ENCODE measurements at regions not wholly inside any gene's neighbourhood (a gene's known extent, or its start where the extent isn't known, plus 50 kb on each side); places are given as distances from the start of the nearest gene placed in this dataset.
"Not testable (repeated sequence)": the region's sequence is repeated elsewhere in the genome, so short reads cannot be mapped to it uniquely, and the experiment has no call there.

- ATAC-seq: no peak
- intact Hi-C loops (cut with micrococcal nuclease): loop anchor here (5.0 to 10.0 kb wide), 3 partner anchors 245 to 1632 kb away; partner anchors contain the start of gene MDGA2
- CTCF ChIA-PET: no interaction called here
Observed at GRCh38 chr14:47919997-47920396, 244.6 kb upstream of the MDGA2 start.

GRCh38 chr14:47919334-47919846, 244.0 kb upstream of the MDGA2 start:
- no peaks in the 10 kb centered on the region for H3K36me3 ChIP-seq (ENCODE audit: low read depth, low read length)
- H4K20me1 ChIP-seq (ENCODE audit: low read length): no peaks in the 10 kb centered on the region
- H3K4me3 ChIP-seq (ENCODE audit: low read length): no peak overlapping the region
- H2AFZ ChIP-seq (ENCODE audit: low read length): no peak overlapping the region
- no peak overlapping the region for H3K4me2 ChIP-seq (ENCODE audit: low read length)
- H3K27me3 ChIP-seq (ENCODE audit: low read length): peaks cover 16% of the 10 kb centered on the region; the same call in 1 of the 2 replicates
- no peaks in the 10 kb centered on the region for H3K4me1 ChIP-seq (ENCODE audit: insufficient read depth, low read length)
- TF ChIP-seq CTCF (conservative IDR thresholded peaks at IDR 0.05; ENCODE audit: low read depth, low read length) (no peak), EZH2 (IDR thresholded peaks at IDR 0.05; ENCODE audit: low read length, unreplicated experiment) (no peak), EZH2phosphoT487 (IDR thresholded peaks at IDR 0.05; ENCODE audit: borderline replicate concordance, low read length) (no peak)
- no peak overlapping the region for H3K9ac ChIP-seq (ENCODE audit: low read length)
- H3K9me3 ChIP-seq (ENCODE audit: low read length): no peaks in the 10 kb centered on the region
- intact Hi-C loops (cut with micrococcal nuclease): loop anchor here (5.0 to 10.0 kb wide), 3 partner anchors 245 to 1633 kb away; partner anchors contain the start of gene MDGA2
- no TSS peak for BruUV-seq (replicated peaks)
- no peak overlapping the region for H3K27ac ChIP-seq (ENCODE audit: low read length)
- POLR2A ChIA-PET (ENCODE audit: unreplicated experiment): no interaction called here
- no peaks in the 10 kb centered on the region for H3K79me2 ChIP-seq (ENCODE audit: low read length)
- no peak for ATAC-seq
- CTCF ChIA-PET: no interaction called here
- H3K9me2 ChIP-seq (replicated peaks; ENCODE audit: low read length): no peaks in the 10 kb centered on the region
- no peaks in the 10 kb centered on the region for H3F3A ChIP-seq (ENCODE audit: low read length, unreplicated experiment)
- no peak for DNase-seq

More at GRCh38 chr14:47919997-47920396, 244.6 kb upstream of the MDGA2 start:
- no peaks in the 10 kb centered on the region for H3K9me3 ChIP-seq (ENCODE audit: low read length)
- H3K4me3 ChIP-seq (ENCODE audit: low read length): no peak overlapping the region
- POLR2A ChIA-PET (ENCODE audit: unreplicated experiment): no interaction called here
- H3F3A ChIP-seq (ENCODE audit: low read length, unreplicated experiment): no peaks in the 10 kb centered on the region
- H4K20me1 ChIP-seq (ENCODE audit: low read length): no peaks in the 10 kb centered on the region
- no TSS peak for BruUV-seq (replicated peaks)
- H2AFZ ChIP-seq (ENCODE audit: low read length): no peak overlapping the region
- H3K27me3 ChIP-seq (ENCODE audit: low read length): peaks cover 10% of the 10 kb centered on the region; the same call in 1 of the 2 replicates
- TF ChIP-seq EZH2 (IDR thresholded peaks at IDR 0.05; ENCODE audit: low read length, unreplicated experiment) (no peak), CTCF (conservative IDR thresholded peaks at IDR 0.05; ENCODE audit: low read depth, low read length) (no peak), EZH2phosphoT487 (IDR thresholded peaks at IDR 0.05; ENCODE audit: borderline replicate concordance, low read length) (no peak)
- no peak overlapping the region for H3K9ac ChIP-seq (ENCODE audit: low read length)
- H3K4me2 ChIP-seq (ENCODE audit: low read length): no peak overlapping the region
- H3K4me1 ChIP-seq (ENCODE audit: insufficient read depth, low read length): no peaks in the 10 kb centered on the region
- no peak overlapping the region for H3K27ac ChIP-seq (ENCODE audit: low read length)
- H3K79me2 ChIP-seq (ENCODE audit: low read length): no peaks in the 10 kb centered on the region
- DNase-seq: no peak
- no peaks in the 10 kb centered on the region for H3K36me3 ChIP-seq (ENCODE audit: low read depth, low read length)
- no peaks in the 10 kb centered on the region for H3K9me2 ChIP-seq (replicated peaks; ENCODE audit: low read length)

- no peak overlapping the region for H3K4me2 ChIP-seq (ENCODE audit: low read length)
- no peaks in the 10 kb centered on the region for H3F3A ChIP-seq (ENCODE audit: low read length, unreplicated experiment)
- H3K27ac ChIP-seq (ENCODE audit: low read length): no peak overlapping the region
- no peak overlapping the region for H2AFZ ChIP-seq (ENCODE audit: low read length)
- H3K79me2 ChIP-seq (ENCODE audit: low read length): no peaks in the 10 kb centered on the region
- TF ChIP-seq EZH2phosphoT487 (IDR thresholded peaks at IDR 0.05; ENCODE audit: borderline replicate concordance, low read length) (no peak), EZH2 (IDR thresholded peaks at IDR 0.05; ENCODE audit: low read length, unreplicated experiment) (no peak), CTCF (conservative IDR thresholded peaks at IDR 0.05; ENCODE audit: low read depth, low read length) (peak; percentile 90)
- no peaks in the 10 kb centered on the region for H4K20me1 ChIP-seq (ENCODE audit: low read length)
- ChIA-PET CTCF (interaction anchor here (0.6 kb wide), 2 partner anchors 773 to 1515 kb away, joined by 3 read pairs; no protein-coding TSS in a partner anchor), POLR2A (ENCODE audit: unreplicated experiment) (no interaction called here)
- no peaks in the 10 kb centered on the region for H3K9me2 ChIP-seq (replicated peaks; ENCODE audit: low read length)
- no peak overlapping the region for H3K9ac ChIP-seq (ENCODE audit: low read length)
- H3K4me1 ChIP-seq (ENCODE audit: insufficient read depth, low read length): no peaks in the 10 kb centered on the region
- H3K27me3 ChIP-seq (ENCODE audit: low read length): peaks cover 20% of the 10 kb centered on the region; the same call in 1 of the 2 replicates
- BruUV-seq (replicated peaks): no TSS peak
- intact Hi-C loops (cut with micrococcal nuclease): loop anchor here (1.0 to 10.0 kb wide), 4 partner anchors 243 to 1635 kb away; partner anchors contain the start of gene MDGA2
- no peaks in the 10 kb centered on the region for H3K9me3 ChIP-seq (ENCODE audit: low read length)
- H3K36me3 ChIP-seq (ENCODE audit: low read depth, low read length): no peaks in the 10 kb centered on the region
- H3K4me3 ChIP-seq (ENCODE audit: low read length): no peak overlapping the region
- peak; percentile 77 for DNase-seq
- ATAC-seq: peak; percentile 29
Observed at GRCh38 chr14:47917344-47917954, 242.0 kb upstream of the MDGA2 start.

- Histone ChIP-seq H3K4me3 (ENCODE audit: low read length) (peak overlapping the region; percentile 63), H3K4me2 (ENCODE audit: low read length) (peak overlapping the region; percentile 79), H2AFZ (ENCODE audit: low read length) (peak overlapping the region; percentile 45; the same call in 1 of the 2 replicates), H3K79me2 (ENCODE audit: low read length) (0 out of 2 replicates have a peak, but pooled peaks cover 15% of the 10 kb centered on the region), H3K9ac (ENCODE audit: low read length) (peak overlapping the region; percentile 15; the same call in 1 of the 2 replicates)
- CTCF ChIA-PET; H4K20me1 ChIP-seq (ENCODE audit: low read length); H3K9me2 ChIP-seq (replicated peaks; ENCODE audit: low read length); H3F3A ChIP-seq (ENCODE audit: low read length, unreplicated experiment); H3K27ac ChIP-seq (ENCODE audit: low read length); intact Hi-C loops (cut with micrococcal nuclease); H3K9me3 ChIP-seq (ENCODE audit: low read length); DNase-seq; H3K36me3 ChIP-seq (ENCODE audit: low read depth, low read length); H3K4me1 ChIP-seq (ENCODE audit: insufficient read depth, low read length); H3K27me3 ChIP-seq (ENCODE audit: low read length): not testable (repeated sequence)
- POLR2A ChIA-PET (ENCODE audit: unreplicated experiment): interaction anchor here (0.6 kb wide), 1 partner anchor 380 kb away, joined by 3 read pairs; no protein-coding TSS in a partner anchor
- TSS peak; percentile 60 for BruUV-seq (replicated peaks)
- 0 out of 2 replicates have a peak, but pooled peaks have one; percentile 20 for ATAC-seq
Observed at GRCh38 chr14:47901141-47901540, 225.7 kb upstream of the MDGA2 start.
